ENCODE measurements at regions not wholly inside any gene's neighbourhood (a gene's known extent, or its start where the extent isn't known, plus 50 kb on each side); places are given as distances from the start of the nearest gene placed in this dataset.

DNA sequence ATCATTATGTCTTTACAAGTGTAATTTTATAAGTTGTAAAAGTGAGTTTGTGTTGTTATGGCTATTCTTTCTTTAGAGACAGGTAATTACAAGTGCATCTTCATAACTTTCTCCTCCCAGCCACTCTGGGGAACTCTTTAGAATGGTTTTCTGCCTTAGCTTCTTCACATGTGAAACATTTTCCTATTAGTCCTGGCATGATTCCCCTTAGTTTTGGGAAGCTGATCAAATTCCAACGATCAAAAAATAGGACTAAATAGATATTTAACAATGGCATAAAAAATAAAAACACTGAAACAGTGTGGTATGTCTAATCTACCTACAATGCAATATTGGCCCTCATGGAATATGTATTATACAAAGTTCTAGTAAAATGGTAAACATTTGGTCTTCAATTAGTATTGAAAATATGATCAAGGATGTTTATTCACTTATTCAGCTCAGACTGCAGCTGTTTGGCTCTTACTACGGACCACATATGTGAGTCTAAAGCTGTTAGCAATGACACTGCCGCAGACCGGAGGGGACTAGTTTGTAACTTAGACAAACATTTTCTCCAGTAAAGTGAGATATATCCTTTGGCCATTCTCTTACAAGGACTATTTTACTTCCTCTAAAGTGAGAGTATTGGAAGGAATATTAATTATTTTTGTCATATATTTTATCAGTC lies 890.8 kb upstream of the USP15 start:
- in situ Hi-C loops (cut with MboI; ENCODE audit: low sequenced_read_pairs, unreplicated experiment): no loop called here
- TF ChIP-seq, protein P1, sequence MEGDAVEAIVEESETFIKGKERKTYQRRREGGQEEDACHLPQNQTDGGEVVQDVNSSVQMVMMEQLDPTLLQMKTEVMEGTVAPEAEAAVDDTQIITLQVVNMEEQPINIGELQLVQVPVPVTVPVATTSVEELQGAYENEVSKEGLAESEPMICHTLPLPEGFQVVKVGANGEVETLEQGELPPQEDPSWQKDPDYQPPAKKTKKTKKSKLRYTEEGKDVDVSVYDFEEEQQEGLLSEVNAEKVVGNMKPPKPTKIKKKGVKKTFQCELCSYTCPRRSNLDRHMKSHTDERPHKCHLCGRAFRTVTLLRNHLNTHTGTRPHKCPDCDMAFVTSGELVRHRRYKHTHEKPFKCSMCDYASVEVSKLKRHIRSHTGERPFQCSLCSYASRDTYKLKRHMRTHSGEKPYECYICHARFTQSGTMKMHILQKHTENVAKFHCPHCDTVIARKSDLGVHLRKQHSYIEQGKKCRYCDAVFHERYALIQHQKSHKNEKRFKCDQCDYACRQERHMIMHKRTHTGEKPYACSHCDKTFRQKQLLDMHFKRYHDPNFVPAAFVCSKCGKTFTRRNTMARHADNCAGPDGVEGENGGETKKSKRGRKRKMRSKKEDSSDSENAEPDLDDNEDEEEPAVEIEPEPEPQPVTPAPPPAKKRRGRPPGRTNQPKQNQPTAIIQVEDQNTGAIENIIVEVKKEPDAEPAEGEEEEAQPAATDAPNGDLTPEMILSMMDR (IDR thresholded peaks at IDR 0.05; ENCODE audit: borderline replicate concordance, control extremely low read depth, extremely low read depth, insufficient read depth, missing control alignments): no peak
- DNase-seq (ENCODE audit: low spot score): no peak

DNA sequence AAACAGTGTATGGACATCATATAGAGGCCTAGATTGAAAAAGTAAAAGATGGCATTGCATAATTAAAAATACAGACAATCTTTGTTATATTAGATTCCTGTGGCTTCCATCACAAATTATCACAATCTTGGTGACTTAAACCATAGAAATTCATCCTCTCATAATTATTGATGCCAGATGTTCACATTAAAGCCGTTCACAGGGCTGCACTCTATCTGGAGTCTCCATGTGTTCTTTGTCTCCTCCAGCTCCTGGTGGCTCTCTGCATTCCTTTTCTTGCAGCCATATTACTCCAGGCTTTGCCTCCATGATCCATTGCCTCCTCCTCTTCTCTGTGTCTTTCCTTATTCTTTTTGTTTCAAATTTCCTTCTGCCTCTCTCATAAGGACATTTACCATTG lies 875.7 kb upstream of the USP15 start:
- no peak for DNase-seq (ENCODE audit: low spot score)
- in situ Hi-C loops (cut with MboI; ENCODE audit: low sequenced_read_pairs, unreplicated experiment): no loop called here
- TF ChIP-seq, protein P1 (IDR thresholded peaks at IDR 0.05; ENCODE audit: borderline replicate concordance, control extremely low read depth, extremely low read depth, insufficient read depth, missing control alignments): no peak

DNA sequence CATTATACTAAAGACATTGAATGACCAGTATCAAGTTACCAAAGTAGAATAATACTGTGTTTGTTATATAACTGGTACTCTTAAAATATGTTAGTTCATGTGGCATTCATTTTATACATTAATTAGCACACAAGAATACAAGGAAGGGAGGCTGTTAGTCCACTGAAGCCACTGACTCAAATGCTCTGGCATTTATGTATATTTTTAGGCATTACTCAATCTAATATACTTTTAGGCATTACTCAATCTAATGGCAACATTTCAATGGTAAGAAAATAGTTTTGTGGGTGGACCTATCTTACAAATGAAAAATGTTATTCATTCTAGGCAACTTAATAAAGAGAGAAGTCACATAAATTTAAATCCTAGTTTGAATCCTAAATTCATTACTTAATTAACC lies 874.4 kb upstream of the USP15 start:
- DNase-seq (ENCODE audit: low spot score): no peak
- TF ChIP-seq, protein P1 (IDR thresholded peaks at IDR 0.05; ENCODE audit: borderline replicate concordance, control extremely low read depth, extremely low read depth, insufficient read depth, missing control alignments): no peak
- in situ Hi-C loops (cut with MboI; ENCODE audit: low sequenced_read_pairs, unreplicated experiment): no loop called here

DNA sequence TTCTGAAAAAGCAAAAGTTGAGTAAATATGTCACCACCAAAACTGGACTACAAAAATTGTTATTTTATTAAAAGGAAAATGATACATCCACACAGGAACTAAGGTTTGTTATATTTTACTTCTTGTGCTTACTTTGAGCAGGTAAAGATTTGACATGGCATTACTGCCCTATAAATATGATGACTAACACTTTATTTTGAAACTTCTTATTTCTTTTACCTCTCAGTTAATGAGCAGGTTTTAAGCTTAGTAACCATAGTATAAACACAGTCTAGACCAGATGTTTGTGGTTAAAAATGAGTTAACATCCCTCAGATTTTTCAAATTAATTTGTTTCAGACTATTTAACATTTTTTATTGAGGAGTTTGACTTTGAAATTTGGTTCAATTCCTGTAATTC lies 862.5 kb upstream of the USP15 start:
- TF ChIP-seq, protein P1 (IDR thresholded peaks at IDR 0.05; ENCODE audit: borderline replicate concordance, control extremely low read depth, extremely low read depth, insufficient read depth, missing control alignments): no peak
- DNase-seq (ENCODE audit: low spot score): no peak
- in situ Hi-C loops (cut with MboI; ENCODE audit: low sequenced_read_pairs, unreplicated experiment): no loop called here

DNA sequence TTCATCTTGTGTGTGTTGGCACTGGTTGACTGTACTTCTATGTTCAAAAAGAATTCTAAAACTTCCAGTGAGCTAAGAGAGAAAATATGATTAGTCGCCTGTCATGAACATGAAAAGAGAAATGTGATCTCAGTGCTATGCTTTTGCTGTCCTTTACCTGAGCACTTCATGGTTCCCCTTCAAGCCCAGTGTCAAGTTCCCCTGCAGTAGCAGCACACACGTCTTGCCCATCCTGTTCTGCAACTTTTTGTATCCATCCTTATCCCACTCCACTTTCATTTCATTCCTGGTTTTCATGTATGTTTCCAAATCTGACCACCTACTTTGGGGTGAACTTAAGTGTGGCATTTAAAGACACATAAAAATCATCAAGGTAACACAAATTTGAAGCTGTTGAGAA lies 848.0 kb upstream of the USP15 start:
- TF ChIP-seq, protein P1 (IDR thresholded peaks at IDR 0.05; ENCODE audit: borderline replicate concordance, control extremely low read depth, extremely low read depth, insufficient read depth, missing control alignments): no peak
- no peak for DNase-seq (ENCODE audit: low spot score)
- in situ Hi-C loops (cut with MboI; ENCODE audit: low sequenced_read_pairs, unreplicated experiment): no loop called here

DNA sequence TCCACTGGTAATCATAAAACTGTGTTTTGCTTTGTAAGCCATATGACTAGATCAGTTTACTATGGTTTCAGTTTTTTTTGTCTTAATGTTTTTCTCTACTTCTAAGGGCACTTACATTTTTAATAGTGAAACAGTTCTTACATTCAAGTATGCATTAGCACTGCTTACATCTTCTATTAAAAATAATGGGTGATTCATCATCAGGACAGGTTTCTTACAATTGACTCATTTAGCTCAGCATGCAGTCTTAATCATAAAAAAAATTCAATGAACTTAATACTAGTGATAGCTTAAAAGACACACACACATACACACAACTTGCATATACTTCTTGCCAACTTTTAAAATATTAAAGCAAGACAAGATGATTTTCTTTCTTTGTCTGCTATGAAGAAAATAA lies 845.7 kb upstream of the USP15 start:
- no peak for DNase-seq (ENCODE audit: low spot score)
- TF ChIP-seq, protein P1 (IDR thresholded peaks at IDR 0.05; ENCODE audit: borderline replicate concordance, control extremely low read depth, extremely low read depth, insufficient read depth, missing control alignments): no peak
- in situ Hi-C loops (cut with MboI; ENCODE audit: low sequenced_read_pairs, unreplicated experiment): no loop called here

Data from GM13976 (cell line).